ENCODE measurements at regions not wholly inside any gene's neighbourhood (a gene's known extent, or its start where the extent isn't known, plus 50 kb on each side); places are given as distances from the start of the nearest gene placed in this dataset.
"Not testable (repeated sequence)": the region's sequence is repeated elsewhere in the genome, so short reads cannot be mapped to it uniquely, and the experiment has no call there.

DNA sequence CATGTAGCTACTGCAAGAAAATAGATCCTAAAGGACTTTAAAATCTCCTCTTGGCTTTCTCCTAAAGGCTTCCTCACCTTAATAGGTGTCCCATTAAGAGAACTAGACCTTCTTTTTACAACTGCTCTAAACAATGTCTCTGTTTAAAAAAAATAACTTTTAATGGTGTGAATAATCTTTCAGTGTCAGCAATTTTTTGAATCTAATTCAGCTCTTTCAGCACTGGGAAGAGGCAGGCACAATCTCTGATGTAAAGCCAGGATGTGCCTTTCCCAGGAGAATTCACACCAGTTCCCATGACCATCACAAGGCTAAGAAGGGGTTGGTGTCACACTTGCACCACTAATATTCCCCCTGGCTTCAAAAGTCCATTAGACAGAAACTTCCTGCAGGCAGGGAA, 254.6 kb downstream of the XPNPEP1 start:
- TF ChIP-seq, protein P1, sequence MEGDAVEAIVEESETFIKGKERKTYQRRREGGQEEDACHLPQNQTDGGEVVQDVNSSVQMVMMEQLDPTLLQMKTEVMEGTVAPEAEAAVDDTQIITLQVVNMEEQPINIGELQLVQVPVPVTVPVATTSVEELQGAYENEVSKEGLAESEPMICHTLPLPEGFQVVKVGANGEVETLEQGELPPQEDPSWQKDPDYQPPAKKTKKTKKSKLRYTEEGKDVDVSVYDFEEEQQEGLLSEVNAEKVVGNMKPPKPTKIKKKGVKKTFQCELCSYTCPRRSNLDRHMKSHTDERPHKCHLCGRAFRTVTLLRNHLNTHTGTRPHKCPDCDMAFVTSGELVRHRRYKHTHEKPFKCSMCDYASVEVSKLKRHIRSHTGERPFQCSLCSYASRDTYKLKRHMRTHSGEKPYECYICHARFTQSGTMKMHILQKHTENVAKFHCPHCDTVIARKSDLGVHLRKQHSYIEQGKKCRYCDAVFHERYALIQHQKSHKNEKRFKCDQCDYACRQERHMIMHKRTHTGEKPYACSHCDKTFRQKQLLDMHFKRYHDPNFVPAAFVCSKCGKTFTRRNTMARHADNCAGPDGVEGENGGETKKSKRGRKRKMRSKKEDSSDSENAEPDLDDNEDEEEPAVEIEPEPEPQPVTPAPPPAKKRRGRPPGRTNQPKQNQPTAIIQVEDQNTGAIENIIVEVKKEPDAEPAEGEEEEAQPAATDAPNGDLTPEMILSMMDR (IDR thresholded peaks at IDR 0.05; ENCODE audit: low read depth, low read length): no peak
- ChIA-PET CTCF (no interaction called here), POLR2A (no interaction called here)
- no peak for DNase-seq (ENCODE audit: low read depth, low spot score)
- H3K27ac ChIP-seq (ENCODE audit: low read depth, low read length): no peak overlapping the region
- no peak overlapping the region for H3K4me3 ChIP-seq (ENCODE audit: low read depth, low read length)
- peaks cover 13% of the 10 kb centered on the region for H3K9me3 ChIP-seq (ENCODE audit: control insufficient read depth, insufficient read depth, low read length)
- H3K27me3 ChIP-seq (ENCODE audit: control insufficient read depth, insufficient read depth, low read length): no peaks in the 10 kb centered on the region

GRCh38 chr10:109668154-109668665, 255.1 kb downstream of the XPNPEP1 start:
- ChIA-PET POLR2A (no interaction called here), CTCF (no interaction called here)
- Histone ChIP-seq H3K9me3 (ENCODE audit: control insufficient read depth, insufficient read depth, low read length) (peaks cover 18% of the 10 kb centered on the region), H3K27me3 (ENCODE audit: control insufficient read depth, insufficient read depth, low read length) (no peaks in the 10 kb centered on the region), H3K4me3 (ENCODE audit: low read depth, low read length) (no peak overlapping the region), H3K27ac (ENCODE audit: low read depth, low read length) (no peak overlapping the region)
- no peak for DNase-seq (ENCODE audit: low read depth, low spot score)
- TF ChIP-seq, protein P1 (IDR thresholded peaks at IDR 0.05; ENCODE audit: low read depth, low read length): no peak

DNA sequence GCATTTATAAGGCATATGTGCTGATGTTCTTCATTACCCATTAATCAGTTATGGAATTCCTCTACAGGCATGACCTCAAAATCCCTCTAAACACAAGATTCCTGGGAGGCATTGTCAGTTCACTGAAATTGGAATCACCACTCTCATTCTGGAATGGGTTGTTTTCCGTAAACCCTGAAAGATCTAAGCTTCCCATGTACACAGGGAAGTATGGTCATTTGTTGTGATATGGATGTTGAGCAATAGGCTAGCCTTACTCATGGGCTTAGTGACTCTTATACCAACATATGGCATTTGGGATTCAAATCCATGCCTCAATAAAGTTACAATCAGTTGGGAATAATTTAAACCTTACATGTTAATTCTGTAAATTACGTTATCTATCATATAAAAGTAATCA, 258.0 kb downstream of the XPNPEP1 start:
- TF ChIP-seq, protein P1 (IDR thresholded peaks at IDR 0.05; ENCODE audit: low read depth, low read length): no peak
- DNase-seq (ENCODE audit: low read depth, low spot score): no peak
- H3K4me3 ChIP-seq (ENCODE audit: low read depth, low read length): no peak overlapping the region
- ChIA-PET CTCF (no interaction called here), POLR2A (no interaction called here)
- no peaks in the 10 kb centered on the region for H3K27me3 ChIP-seq (ENCODE audit: control insufficient read depth, insufficient read depth, low read length)
- H3K9me3 ChIP-seq (ENCODE audit: control insufficient read depth, insufficient read depth, low read length): peaks cover 28% of the 10 kb centered on the region
- H3K27ac ChIP-seq (ENCODE audit: low read depth, low read length): no peak overlapping the region

DNA sequence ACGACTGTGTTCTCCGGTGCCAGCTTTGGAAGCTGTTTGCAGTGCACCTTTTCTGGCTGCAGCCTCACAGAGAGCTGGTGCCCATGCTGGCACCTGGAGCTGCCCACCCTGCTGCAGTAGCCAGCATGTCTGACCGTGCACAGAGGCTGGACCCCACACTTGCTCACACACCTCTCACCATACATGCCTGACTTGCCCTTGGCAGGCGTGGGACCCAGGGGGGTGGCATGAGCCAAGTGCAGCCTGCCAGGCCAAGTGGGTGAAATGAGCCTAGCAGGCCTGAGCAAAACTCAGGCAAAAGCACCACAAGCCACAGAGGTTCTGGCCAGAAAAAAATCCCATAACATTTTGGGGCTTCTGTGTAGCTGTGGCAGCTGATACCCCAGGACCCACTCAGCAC, 258.8 kb downstream of the XPNPEP1 start:
- no peak for DNase-seq (ENCODE audit: low read depth, low spot score)
- ChIA-PET POLR2A (no interaction called here), CTCF (no interaction called here)
- TF ChIP-seq, protein P1 (IDR thresholded peaks at IDR 0.05; ENCODE audit: low read depth, low read length): no peak
- H3K4me3 ChIP-seq (ENCODE audit: low read depth, low read length): no peak overlapping the region
- no peaks in the 10 kb centered on the region for H3K27me3 ChIP-seq (ENCODE audit: control insufficient read depth, insufficient read depth, low read length)
- H3K27ac ChIP-seq (ENCODE audit: low read depth, low read length): no peak overlapping the region
- peaks cover 28% of the 10 kb centered on the region for H3K9me3 ChIP-seq (ENCODE audit: control insufficient read depth, insufficient read depth, low read length)

DNA sequence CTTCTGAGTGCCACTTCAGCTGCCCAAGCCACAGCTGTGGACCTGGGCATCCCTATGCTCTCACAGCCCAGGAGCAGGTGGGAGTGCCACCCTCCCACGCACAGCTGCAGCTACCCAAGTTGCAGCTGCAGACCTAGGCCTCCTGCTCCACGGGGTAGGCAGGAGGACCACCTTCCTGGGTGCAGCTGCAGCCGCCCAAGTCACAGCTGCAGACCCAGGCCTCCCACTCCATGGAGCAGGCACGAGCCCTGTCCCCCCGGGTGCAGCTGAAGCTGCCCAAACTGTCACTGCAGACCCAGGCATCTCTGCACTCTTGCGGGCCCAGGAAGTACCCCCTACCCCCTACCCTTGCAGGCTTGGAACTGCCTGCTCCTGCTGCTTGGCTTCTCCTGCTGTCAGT, 260.2 kb downstream of the XPNPEP1 start:
- TF ChIP-seq, protein P1 (IDR thresholded peaks at IDR 0.05; ENCODE audit: low read depth, low read length): no peak
- Histone ChIP-seq H3K9me3 (ENCODE audit: control insufficient read depth, insufficient read depth, low read length) (peaks cover 28% of the 10 kb centered on the region), H3K27me3 (ENCODE audit: control insufficient read depth, insufficient read depth, low read length) (no peaks in the 10 kb centered on the region), H3K4me3 (ENCODE audit: low read depth, low read length) (no peak overlapping the region), H3K27ac (ENCODE audit: low read depth, low read length) (no peak overlapping the region)
- CTCF ChIA-PET: no interaction called here
- DNase-seq (ENCODE audit: low read depth, low spot score): no peak
- POLR2A ChIA-PET: no interaction called here

DNA sequence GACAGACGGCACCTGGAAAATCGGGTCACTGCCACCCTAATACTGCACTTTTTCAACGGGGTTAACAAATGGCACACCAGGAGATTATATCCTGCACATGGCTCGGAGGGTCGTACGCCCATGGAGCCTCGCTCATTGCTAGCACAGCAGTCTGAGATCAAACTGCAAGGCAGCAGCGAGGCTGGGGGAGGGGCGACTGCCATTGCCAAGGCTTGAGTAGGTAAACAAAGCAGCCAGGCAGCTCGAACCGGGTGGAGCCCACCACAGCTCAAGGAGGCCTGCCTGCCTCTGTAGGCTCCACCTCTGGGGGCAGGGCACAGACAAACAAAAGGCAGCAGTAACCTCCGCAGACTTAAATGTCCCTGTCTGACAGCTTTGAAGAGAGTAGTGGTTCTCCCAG, 270.7 kb downstream of the XPNPEP1 start:
- POLR2A ChIA-PET; H3K4me3 ChIP-seq (ENCODE audit: low read depth, low read length); CTCF ChIA-PET; H3K27me3 ChIP-seq (ENCODE audit: control insufficient read depth, insufficient read depth, low read length); DNase-seq (ENCODE audit: low read depth, low spot score); H3K27ac ChIP-seq (ENCODE audit: low read depth, low read length): not testable (repeated sequence)
- peaks cover 10% of the 10 kb centered on the region for H3K9me3 ChIP-seq (ENCODE audit: control insufficient read depth, insufficient read depth, low read length)
